BLaER1 (cell line): ENCODE measurements at regions not wholly inside any gene's neighbourhood (a gene's known extent, or its start where the extent isn't known, plus 50 kb on each side); places are given as distances from the start of the nearest gene placed in this dataset.

Source experiments
- H3K27ac ChIP-seq: shearing (Covaris generic); formaldehyde crosslinking; 2 replicates; pipeline ENCODE4 v1.8.1; 2022
- H3K27me3 ChIP-seq: shearing (Covaris generic); formaldehyde crosslinking; 2 replicates; pipeline ENCODE4 v1.8.1; 2022
- H3K36me3 ChIP-seq: shearing (Covaris generic); formaldehyde crosslinking; 2 replicates; pipeline ENCODE4 v1.8.1; 2022
- H3K4me1 ChIP-seq: shearing (Covaris generic); formaldehyde crosslinking; 2 replicates; pipeline ENCODE4 v1.8.1; 2022
- H3K4me2 ChIP-seq: shearing (Covaris generic); formaldehyde crosslinking; 2 replicates; pipeline ENCODE4 v1.8.1; 2022
- H3K4me3 ChIP-seq: shearing (Covaris generic); formaldehyde crosslinking; 2 replicates; pipeline ENCODE4 v1.8.1; 2022
- H3K9ac ChIP-seq: shearing (Covaris generic); formaldehyde crosslinking; 2 replicates; pipeline ENCODE4 v1.8.1; 2022
- H3K9me3 ChIP-seq: shearing (Covaris generic); formaldehyde crosslinking; 2 replicates; pipeline ENCODE4 v1.8.1; 2022
- H4K20me1 ChIP-seq: shearing (Covaris generic); formaldehyde crosslinking; 2 replicates; pipeline ENCODE4 v1.8.1; 2022
- Cebpa-rat ChIP-seq: shearing (Covaris generic); IDR thresholded peaks from 2 replicates; pipeline ENCODE4 v1.8.1; 2022

DNA sequence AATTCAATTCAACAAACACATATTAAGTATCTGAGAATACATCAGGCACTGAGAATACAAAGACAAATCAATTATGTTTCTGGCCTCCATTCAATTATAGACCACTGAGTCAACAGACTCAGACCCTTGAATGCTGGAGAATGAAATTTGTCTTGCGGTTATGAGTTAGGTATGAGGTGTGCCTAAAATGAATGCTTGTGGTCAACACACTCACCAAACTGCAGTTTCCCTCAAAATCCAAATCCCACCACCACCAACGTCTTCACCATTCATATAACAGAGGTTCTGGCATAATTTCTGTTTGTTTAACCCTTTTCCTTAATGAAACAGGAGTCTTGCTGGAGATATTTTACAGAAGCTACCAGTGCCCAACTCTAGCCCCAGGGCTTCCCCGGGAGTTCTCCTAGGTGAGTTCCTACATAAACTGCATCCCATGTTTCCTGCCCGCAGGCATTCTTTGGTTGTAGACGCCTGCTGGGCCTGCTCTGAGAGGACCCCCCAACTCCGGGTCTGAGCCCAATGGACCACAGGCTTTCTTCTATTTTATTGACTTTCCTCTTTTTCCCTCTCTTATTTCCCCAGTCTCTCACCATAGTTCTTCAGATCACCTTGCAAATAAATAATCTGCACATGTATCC lies 119.2 kb downstream of the DDX53 start:
- Histone ChIP-seq H3K27ac (no peak overlapping the region), H3K36me3 (no peaks in the 10 kb centered on the region), H3K4me1 (no peaks in the 10 kb centered on the region), H3K4me3 (no peak overlapping the region), H4K20me1 (no peaks in the 10 kb centered on the region), H3K9ac (no peak overlapping the region), H3K9me3 (0 out of 2 replicates have a peak, but pooled peaks cover 3% of the 10 kb centered on the region), H3K4me2 (no peak overlapping the region), H3K27me3 (no peaks in the 10 kb centered on the region)
- TF ChIP-seq Cebpa-rat, result no peak

DNA sequence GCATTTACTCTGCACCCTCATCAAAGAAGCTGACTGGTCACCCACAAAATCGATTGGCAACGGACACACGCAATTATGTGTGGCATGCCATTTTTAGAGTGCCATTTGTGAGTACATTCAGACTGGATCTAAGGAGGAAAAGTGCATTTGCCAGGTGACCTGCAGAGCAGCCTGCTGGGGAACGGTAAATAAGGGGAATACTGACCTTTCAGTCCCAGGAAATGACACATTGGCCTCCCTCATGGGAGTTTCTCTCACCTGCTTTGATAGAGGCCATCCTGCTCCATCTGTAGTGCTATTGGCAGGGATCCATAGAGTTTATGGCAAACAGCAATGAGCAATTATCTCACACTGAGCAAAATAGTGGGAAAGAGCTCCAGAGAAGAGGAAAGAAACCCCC lies 127.8 kb downstream of the DDX53 start:
- H3K4me1 ChIP-seq, result no peaks in the 10 kb centered on the region
- no peak overlapping the region for H3K9ac ChIP-seq
- no peak overlapping the region for H3K4me2 ChIP-seq
- no peak overlapping the region for H3K27ac ChIP-seq
- H4K20me1 ChIP-seq, result no peaks in the 10 kb centered on the region
- no peaks in the 10 kb centered on the region for H3K9me3 ChIP-seq
- no peak for TF ChIP-seq Cebpa-rat
- H3K36me3 ChIP-seq, result no peaks in the 10 kb centered on the region
- H3K27me3 ChIP-seq, result no peaks in the 10 kb centered on the region
- H3K4me3 ChIP-seq, result no peak overlapping the region

DNA sequence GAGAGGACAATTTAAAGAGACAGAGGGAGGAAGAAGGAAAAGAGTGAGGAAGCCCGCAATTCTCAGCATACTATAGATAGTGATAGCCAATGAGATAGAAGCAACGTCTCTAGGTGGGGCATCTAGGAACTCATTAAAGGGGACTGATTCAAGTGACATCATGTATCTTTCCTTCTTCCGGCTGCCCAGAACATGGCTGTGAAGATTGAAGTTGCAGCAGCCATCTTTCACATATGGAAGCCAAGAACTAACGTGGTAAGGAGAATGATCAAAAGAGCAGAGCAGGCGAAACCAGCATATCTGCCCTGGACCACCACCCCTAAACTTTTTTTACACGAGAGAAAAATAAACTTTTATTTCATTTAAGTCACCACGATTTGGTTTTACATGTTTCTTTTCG lies 133.8 kb downstream of the DDX53 start:
- H3K27me3 ChIP-seq, result no peaks in the 10 kb centered on the region
- H3K4me3 ChIP-seq, result no peak overlapping the region
- H3K9me3 ChIP-seq, result no peaks in the 10 kb centered on the region
- no peak overlapping the region for H3K4me2 ChIP-seq
- H3K9ac ChIP-seq, result no peak overlapping the region
- H3K36me3 ChIP-seq, result no peaks in the 10 kb centered on the region
- TF ChIP-seq Cebpa-rat, result no peak
- H3K4me1 ChIP-seq, result no peaks in the 10 kb centered on the region
- H4K20me1 ChIP-seq, result no peaks in the 10 kb centered on the region
- H3K27ac ChIP-seq, result no peak overlapping the region

DNA sequence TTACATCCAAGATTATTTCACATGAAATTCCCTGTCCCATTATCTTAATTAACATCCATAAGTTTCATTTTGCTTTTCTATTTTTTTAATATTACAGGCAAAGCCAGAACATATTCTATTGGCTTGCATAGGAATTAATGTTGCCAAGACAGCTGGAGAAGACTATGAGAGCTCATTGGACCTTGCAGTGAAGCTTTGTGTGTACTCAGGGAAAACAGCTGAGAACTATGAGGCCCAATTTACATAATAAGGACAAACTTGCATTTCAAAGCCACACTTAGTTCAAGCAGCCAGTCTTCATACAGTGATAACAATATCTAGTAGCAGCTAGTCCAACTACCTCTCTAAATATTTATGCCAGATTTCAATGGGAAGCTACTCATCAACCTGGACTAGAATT lies 134.4 kb downstream of the DDX53 start:
- Histone ChIP-seq H3K9ac (no peak overlapping the region), H3K4me2 (no peak overlapping the region), H3K4me3 (no peak overlapping the region), H3K27ac (no peak overlapping the region), H3K36me3 (no peaks in the 10 kb centered on the region), H3K9me3 (no peaks in the 10 kb centered on the region), H3K4me1 (no peaks in the 10 kb centered on the region), H4K20me1 (no peaks in the 10 kb centered on the region), H3K27me3 (no peaks in the 10 kb centered on the region)
- no peak for TF ChIP-seq Cebpa-rat

DNA sequence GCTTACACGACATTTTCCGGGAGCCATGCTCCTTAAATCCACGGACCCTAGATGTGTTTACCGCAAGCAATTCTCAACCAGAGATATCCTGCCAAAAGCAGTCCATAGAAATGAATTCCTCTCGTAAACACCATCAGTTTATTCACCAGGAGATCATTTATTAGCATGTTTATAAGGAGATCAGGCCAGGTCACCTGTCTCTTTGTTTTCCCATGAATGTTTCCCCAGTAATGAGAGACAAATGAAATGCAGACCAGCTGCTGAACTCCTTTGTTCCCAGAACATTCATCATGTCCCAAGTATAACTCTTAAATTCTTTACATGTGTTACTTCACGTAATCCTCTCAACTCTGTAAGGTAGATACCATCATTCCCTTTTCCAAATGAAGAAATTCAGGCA lies 137.1 kb downstream of the DDX53 start:
- Histone ChIP-seq H3K9ac (no peak overlapping the region), H3K4me3 (no peak overlapping the region), H4K20me1 (no peaks in the 10 kb centered on the region), H3K4me2 (no peak overlapping the region), H3K27me3 (no peaks in the 10 kb centered on the region), H3K4me1 (no peaks in the 10 kb centered on the region), H3K27ac (no peak overlapping the region), H3K9me3 (no peaks in the 10 kb centered on the region), H3K36me3 (no peaks in the 10 kb centered on the region)
- no peak for TF ChIP-seq Cebpa-rat

DNA sequence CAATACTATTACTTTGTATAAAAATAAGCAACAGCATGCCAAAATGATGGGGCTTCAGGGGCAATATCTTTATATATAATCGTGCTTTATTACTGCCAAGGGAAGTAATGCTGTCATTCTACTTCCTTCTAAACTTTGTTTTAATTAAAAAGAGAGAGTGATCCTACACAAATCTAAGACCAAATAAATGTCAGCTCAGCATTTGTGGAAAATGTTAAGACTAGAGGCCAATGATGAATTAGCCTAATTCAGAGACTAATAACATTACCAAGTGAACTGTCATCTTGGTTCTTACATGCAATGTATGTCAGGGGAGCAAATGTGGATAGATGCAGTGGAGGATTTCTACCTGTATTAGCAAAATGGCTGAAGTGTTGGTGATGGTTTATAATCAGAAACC lies 166.4 kb upstream of the PTCHD1 start:
- H3K4me1 ChIP-seq, result no peaks in the 10 kb centered on the region

DNA sequence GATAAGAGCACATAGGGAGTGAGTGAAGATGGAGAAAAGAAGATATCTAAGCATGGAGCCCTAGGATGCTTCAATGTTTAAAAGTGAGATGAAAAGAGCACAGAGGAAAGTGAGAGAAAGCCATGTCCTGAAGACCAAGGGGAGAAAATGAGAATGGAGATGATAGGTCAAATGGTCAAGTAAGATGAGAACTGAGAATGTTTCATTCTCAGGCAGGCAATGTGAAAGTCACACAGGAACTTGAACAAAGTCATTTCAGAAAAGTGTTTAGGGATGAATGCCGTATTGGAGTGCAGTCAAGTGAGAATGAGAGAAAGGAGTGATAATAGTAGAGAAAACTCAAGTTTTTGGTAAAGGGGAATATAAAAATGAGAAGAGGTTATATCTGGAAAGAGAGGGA lies 148.7 kb upstream of the PTCHD1 start:
- H3K27me3 ChIP-seq, result no peaks in the 10 kb centered on the region
- TF ChIP-seq Cebpa-rat, result no peak
- H4K20me1 ChIP-seq, result no peaks in the 10 kb centered on the region
- H3K27ac ChIP-seq, result no peak overlapping the region
- no peaks in the 10 kb centered on the region for H3K9me3 ChIP-seq
- no peaks in the 10 kb centered on the region for H3K4me1 ChIP-seq
- H3K9ac ChIP-seq, result no peak overlapping the region
- H3K36me3 ChIP-seq, result no peaks in the 10 kb centered on the region
- H3K4me2 ChIP-seq, result no peak overlapping the region
- no peak overlapping the region for H3K4me3 ChIP-seq

More for the DNA sequence above, 166.4 kb upstream of the PTCHD1 start:
- no peak overlapping the region for H3K4me2 ChIP-seq
- no peaks in the 10 kb centered on the region for H3K36me3 ChIP-seq
- H3K27ac ChIP-seq, result no peak overlapping the region
- no peaks in the 10 kb centered on the region for H3K9me3 ChIP-seq
- no peaks in the 10 kb centered on the region for H3K27me3 ChIP-seq
- TF ChIP-seq Cebpa-rat, result no peak
- H4K20me1 ChIP-seq, result no peaks in the 10 kb centered on the region
- H3K4me3 ChIP-seq, result no peak overlapping the region
- no peak overlapping the region for H3K9ac ChIP-seq

DNA sequence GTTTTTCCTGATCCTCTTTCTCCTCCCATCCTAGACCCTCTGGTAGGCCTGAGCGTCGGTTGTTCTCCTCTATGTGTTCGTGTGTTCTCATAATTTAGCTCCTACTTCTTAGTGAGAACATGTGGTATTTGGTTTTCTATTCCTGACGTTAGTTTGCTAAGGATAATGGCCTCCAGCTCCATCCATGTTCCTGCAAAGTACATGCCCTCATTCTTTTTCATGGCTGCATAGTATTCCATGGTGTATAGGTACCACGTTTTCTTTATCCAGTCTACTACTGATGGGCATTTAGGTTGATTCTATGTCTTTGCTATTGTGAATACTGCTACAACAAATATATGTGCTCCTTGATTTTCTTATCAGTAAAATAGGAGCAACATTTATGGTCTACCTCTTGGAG lies 146.8 kb upstream of the PTCHD1 start:
- no peaks in the 10 kb centered on the region for H3K4me1 ChIP-seq
- no peak for TF ChIP-seq Cebpa-rat
- H3K9me3 ChIP-seq, result no peaks in the 10 kb centered on the region
- no peaks in the 10 kb centered on the region for H3K36me3 ChIP-seq
- H3K4me2 ChIP-seq, result no peak overlapping the region
- H3K27me3 ChIP-seq, result no peaks in the 10 kb centered on the region
- H3K27ac ChIP-seq, result no peak overlapping the region
- no peaks in the 10 kb centered on the region for H4K20me1 ChIP-seq
- no peak overlapping the region for H3K4me3 ChIP-seq
- H3K9ac ChIP-seq, result no peak overlapping the region

DNA sequence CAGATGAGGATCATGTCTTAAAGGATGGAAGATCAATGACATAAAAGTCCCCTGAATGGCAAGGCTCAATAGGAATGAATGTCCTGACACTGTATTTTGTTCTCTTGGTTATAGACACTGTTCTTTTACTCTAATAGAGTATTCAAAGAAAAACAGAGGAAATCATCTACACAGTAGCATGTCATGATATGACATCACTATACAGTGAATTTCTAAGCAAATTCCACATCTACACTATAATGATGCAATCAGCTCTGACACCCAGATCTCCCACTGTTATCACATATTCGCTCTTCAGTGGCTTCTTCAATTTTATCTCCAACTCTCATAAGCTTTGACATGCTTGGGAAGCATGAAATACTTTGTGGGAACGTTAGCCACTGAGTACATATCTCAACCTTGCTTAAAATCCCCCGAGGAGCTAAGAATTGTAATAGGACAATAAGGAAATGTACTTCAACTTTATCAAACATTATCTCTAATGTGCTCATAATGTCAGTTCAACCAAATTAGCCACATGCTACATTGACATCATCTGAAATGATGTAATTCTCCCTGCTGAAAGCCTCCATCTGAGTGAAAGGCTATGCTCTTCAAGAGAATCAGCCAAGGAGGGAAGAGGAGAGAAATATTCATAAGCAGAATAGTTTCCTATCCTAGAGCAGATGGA lies 139.6 kb upstream of the PTCHD1 start:
- no peak for TF ChIP-seq Cebpa-rat
- H3K27me3 ChIP-seq, result no peaks in the 10 kb centered on the region
- no peak overlapping the region for H3K4me2 ChIP-seq
- no peak overlapping the region for H3K27ac ChIP-seq
- H3K9me3 ChIP-seq, result no peaks in the 10 kb centered on the region
- no peak overlapping the region for H3K9ac ChIP-seq
- no peaks in the 10 kb centered on the region for H4K20me1 ChIP-seq
- no peaks in the 10 kb centered on the region for H3K36me3 ChIP-seq
- H3K4me1 ChIP-seq, result no peaks in the 10 kb centered on the region
- no peak overlapping the region for H3K4me3 ChIP-seq

DNA sequence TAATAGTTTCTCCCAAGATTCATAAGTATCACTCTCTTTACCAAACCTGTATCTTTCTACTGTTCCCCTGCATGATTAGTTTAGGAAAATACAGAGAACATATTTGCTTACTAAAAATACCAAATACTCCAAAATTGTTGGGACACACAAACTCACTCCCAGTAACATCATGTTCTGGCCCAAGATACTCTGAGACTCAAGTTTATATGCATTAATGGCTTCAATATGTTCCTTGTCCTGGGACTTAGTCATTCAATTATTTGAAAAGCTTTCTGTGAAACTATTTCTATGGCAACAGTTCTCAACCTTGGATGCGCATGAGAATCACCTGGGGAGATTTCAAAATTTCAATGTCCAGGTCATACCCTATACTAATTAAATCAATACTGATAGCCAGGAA lies 138.9 kb upstream of the PTCHD1 start:
- TF ChIP-seq Cebpa-rat, result no peak
- H3K9me3 ChIP-seq, result no peaks in the 10 kb centered on the region

More for the DNA sequence above, 138.9 kb upstream of the PTCHD1 start:
- Histone ChIP-seq H3K4me3 (no peak overlapping the region), H3K36me3 (no peaks in the 10 kb centered on the region), H3K4me2 (no peak overlapping the region), H4K20me1 (no peaks in the 10 kb centered on the region), H3K4me1 (no peaks in the 10 kb centered on the region), H3K9ac (no peak overlapping the region), H3K27me3 (no peaks in the 10 kb centered on the region), H3K27ac (no peak overlapping the region)
